WTC11 (cell line): ENCODE measurements at regions not wholly inside any gene's neighbourhood (a gene's known extent, or its start where the extent isn't known, plus 50 kb on each side); places are given as distances from the start of the nearest gene placed in this dataset.

ENCODE experiments used
- ATAC-seq: fragments of 200-7000 bp; cut with Tn5 transposase; 2 replicates; pipeline ENCODE4 v1.10.0; 2021; ENCODE audit warnings: mild to moderate bottlenecking, moderate library complexity
- CTCF ChIA-PET: fragments of 300-600 bp; sonication (Branson Sonifier 250); formaldehyde crosslinking; loops from one replicate; lab custom pipeline; 2021; ENCODE audit warnings: antibody characterized with exemption; lab: Charles Lee
- POLR2A ChIA-PET: fragments of 350-600 bp; sonication (Branson Sonifier 250); formaldehyde crosslinking; loops from one replicate; lab custom pipeline; 2021; ENCODE audit warnings: antibody characterized with exemption; lab: Charles Lee
- DNase-seq: peaks from one replicate; pipeline ENCODE4 v3.0.0; 2021; ENCODE audit warnings: low spot score
- H3K27ac Mint-ChIP-seq: 2 replicates; pipeline ENCODE4 v1.8.0; 2021; ENCODE audit warnings: mixed read lengths
- H3K27me3 Mint-ChIP-seq: 2 replicates; pipeline ENCODE4 v1.8.0; 2021; ENCODE audit warnings: low read depth, mild to moderate bottlenecking, moderate library complexity, mixed read lengths
- H3K36me3 Mint-ChIP-seq: 2 replicates; pipeline ENCODE4 v1.8.0; 2021; ENCODE audit warnings: mixed read lengths
- H3K4me1 Mint-ChIP-seq: 2 replicates; pipeline ENCODE4 v1.8.0; 2022; ENCODE audit warnings: mixed read lengths
- H3K4me3 Mint-ChIP-seq: 2 replicates; pipeline ENCODE4 v1.8.0; 2021; ENCODE audit warnings: mild to moderate bottlenecking, moderate library complexity, mixed read lengths
- H3K9me3 Mint-ChIP-seq: 2 replicates; pipeline ENCODE4 v1.8.0; 2021; ENCODE audit warnings: mixed read lengths
- CBFB ChIP-seq: sonication (generic); formaldehyde crosslinking; IDR thresholded peaks from 2 replicates; pipeline ENCODE4 v1.8.1; 2022; ENCODE audit warnings: mild to moderate bottlenecking, low read depth, missing genetic modification reagents
- ESRRA ChIP-seq: sonication (generic); formaldehyde crosslinking; IDR thresholded peaks from 2 replicates; pipeline ENCODE4 v1.8.1; 2022; ENCODE audit warnings: mild to moderate bottlenecking, missing genetic modification reagents, borderline replicate concordance
- FOXJ3 ChIP-seq: sonication (generic); formaldehyde crosslinking; IDR thresholded peaks from 2 replicates; pipeline ENCODE4 v1.9.0; 2021; ENCODE audit warnings: missing genetic modification reagents, mild to moderate bottlenecking, borderline replicate concordance
- FOXK1 ChIP-seq: sonication (generic); formaldehyde crosslinking; IDR thresholded peaks from 2 replicates; pipeline ENCODE4 v1.8.0; 2022; ENCODE audit warnings: mild to moderate bottlenecking, moderate library complexity, missing genetic modification reagents
- GRHL2 ChIP-seq: fragments of 250-450 bp; sonication (Bioruptor Pico); IDR thresholded peaks from 2 replicates; pipeline ENCODE4 v1.8.0; 2022; ENCODE audit warnings: mild to moderate bottlenecking, moderate library complexity; ENCODE audit not compliant: insufficient replicate concordance, severe bottlenecking
- HMGA2 ChIP-seq: fragments of 250-450 bp; sonication (Bioruptor Pico); IDR thresholded peaks from 2 replicates; pipeline ENCODE4 v1.4.0; 2021; ENCODE audit warnings: mild to moderate bottlenecking, moderate library complexity
- IRF2 ChIP-seq: sonication (generic); formaldehyde crosslinking; IDR thresholded peaks from 2 replicates; pipeline ENCODE4 v1.8.0; 2022; ENCODE audit warnings: low read depth, missing genetic modification reagents, borderline replicate concordance
- JAZF1 ChIP-seq: fragments of 250-450 bp; sonication (Bioruptor Pico); IDR thresholded peaks from 2 replicates; pipeline ENCODE4 v1.9.0; 2021; ENCODE audit warnings: moderate library complexity, mild to moderate bottlenecking, inconsistent platforms
- JUN ChIP-seq: sonication (generic); formaldehyde crosslinking; IDR thresholded peaks from 2 replicates; pipeline ENCODE4 v1.8.0; 2023; ENCODE audit warnings: mild to moderate bottlenecking, missing genetic modification reagents
- MYBL2 ChIP-seq: sonication (generic); formaldehyde crosslinking; IDR thresholded peaks from 2 replicates; pipeline ENCODE4 v1.8.1; 2023; ENCODE audit warnings: mild to moderate bottlenecking, moderate library complexity, missing genetic modification reagents
- NFATC4 ChIP-seq: fragments of 250-450 bp; sonication (Bioruptor Pico); IDR thresholded peaks from 2 replicates; pipeline ENCODE4 v1.9.0; 2021; ENCODE audit warnings: mild to moderate bottlenecking
- NFE2L1 ChIP-seq: sonication (generic); formaldehyde crosslinking; IDR thresholded peaks from 2 replicates; pipeline ENCODE4 v1.8.1; 2023; ENCODE audit warnings: missing genetic modification reagents
- NFYB ChIP-seq: sonication (generic); formaldehyde crosslinking; conservative IDR thresholded peaks from 2 replicates; pipeline ENCODE4 v1.8.0; 2022; ENCODE audit warnings: low read depth, missing genetic modification reagents
- NR3C1 ChIP-seq: sonication (generic); formaldehyde crosslinking; conservative IDR thresholded peaks from 2 replicates; pipeline ENCODE4 v1.8.1; 2023; ENCODE audit warnings: low read depth, mild to moderate bottlenecking, missing genetic modification reagents
- SMAD3 ChIP-seq: sonication (generic); formaldehyde crosslinking; IDR thresholded peaks from 2 replicates; pipeline ENCODE4 v1.8.0; 2022; ENCODE audit warnings: missing genetic modification reagents, mild to moderate bottlenecking, borderline replicate concordance
- SMAD4 ChIP-seq: sonication (generic); formaldehyde crosslinking; IDR thresholded peaks from 2 replicates; pipeline ENCODE4 v1.8.0; 2022; ENCODE audit warnings: mild to moderate bottlenecking, missing genetic modification reagents
- SP1 ChIP-seq: sonication (generic); formaldehyde crosslinking; conservative IDR thresholded peaks from 2 replicates; pipeline ENCODE4 v1.8.1; 2022; ENCODE audit warnings: missing genetic modification reagents
- TEAD1 ChIP-seq: sonication (generic); formaldehyde crosslinking; IDR thresholded peaks from 2 replicates; pipeline ENCODE4 v1.8.0; 2022; ENCODE audit warnings: mild to moderate bottlenecking, missing genetic modification reagents
- ZBTB21 ChIP-seq: sonication (generic); formaldehyde crosslinking; IDR thresholded peaks from 2 replicates; pipeline ENCODE4 v1.8.1; 2023; ENCODE audit warnings: mild to moderate bottlenecking, missing genetic modification reagents, borderline replicate concordance
- ZNF263 ChIP-seq: sonication (generic); formaldehyde crosslinking; IDR thresholded peaks from 2 replicates; pipeline ENCODE4 v1.8.1; 2022; ENCODE audit warnings: low read depth, mild to moderate bottlenecking, moderate library complexity, missing genetic modification reagents
- ZNF416 ChIP-seq: fragments of 250-450 bp; sonication (Bioruptor Pico); IDR thresholded peaks from 2 replicates; pipeline ENCODE4 v1.9.0; 2021; ENCODE audit warnings: mild to moderate bottlenecking, inconsistent platforms
- TF ChIP-seq, protein P1 (sequence below): fragments of 250-450 bp; sonication (Bioruptor Pico); IDR thresholded peaks from 2 replicates; pipeline ENCODE4 v1.9.0; 2021; ENCODE audit warnings: mild to moderate bottlenecking
- TF ChIP-seq, protein P2 (sequence below): fragments of 250-450 bp; sonication (Bioruptor Pico); IDR thresholded peaks from 2 replicates; pipeline ENCODE4 v1.9.0; 2021; ENCODE audit warnings: mild to moderate bottlenecking, borderline replicate concordance
- TF ChIP-seq, protein P3 (sequence below): sonication (generic); formaldehyde crosslinking; IDR thresholded peaks from 2 replicates; pipeline ENCODE4 v1.8.0; 2022; ENCODE audit warnings: mild to moderate bottlenecking, missing genetic modification reagents

DNA sequence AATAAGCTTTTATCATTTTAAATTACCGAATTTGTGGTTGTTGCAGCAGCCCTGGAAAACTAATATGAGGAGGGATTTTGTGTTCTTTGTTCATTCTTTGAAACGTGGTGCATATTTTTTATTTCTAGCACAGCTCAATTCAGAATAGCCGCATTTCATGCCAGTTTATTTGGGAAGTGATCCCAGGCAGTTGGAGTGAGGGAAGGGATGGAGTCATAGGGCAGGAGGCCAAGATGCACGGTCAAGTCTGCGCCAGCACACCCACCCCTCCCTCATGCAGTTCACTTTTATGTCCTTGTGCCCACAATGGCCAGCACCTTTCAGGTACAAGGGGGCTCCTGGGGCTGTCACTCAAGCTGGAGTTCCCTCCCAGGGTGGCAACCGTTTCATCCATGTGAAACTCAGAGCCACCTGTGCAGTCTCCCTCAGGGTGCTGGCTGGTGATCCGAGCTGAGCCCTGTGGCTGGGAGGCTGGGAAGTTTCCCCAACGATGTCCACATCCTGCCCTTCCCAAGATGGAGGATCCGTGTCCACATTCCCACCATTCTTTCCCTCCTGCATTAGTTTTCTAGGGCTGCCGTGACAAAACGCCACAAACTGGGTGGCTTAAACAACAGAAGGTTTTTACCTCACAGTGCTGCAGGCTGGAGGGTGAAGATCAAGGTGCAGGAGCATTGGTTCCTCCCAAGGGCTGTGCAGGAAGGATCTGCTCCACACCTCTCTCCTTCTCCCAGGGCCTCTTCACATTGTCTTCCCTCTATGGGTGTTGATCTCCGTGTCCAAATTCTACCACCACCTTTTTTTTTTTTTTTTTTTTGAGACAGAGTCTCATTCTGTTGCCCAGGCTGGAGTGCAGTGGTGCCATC, 68.5 kb upstream of the ITGA6 start:
- DNase-seq (no peak), ATAC-seq (no peak)
- H3K9me3 Mint-ChIP-seq = peaks cover 10% of the 10 kb centered on the region
- H3K36me3 Mint-ChIP-seq = no peaks in the 10 kb centered on the region
- ChIA-PET POLR2A (no interaction called here), CTCF (no interaction called here)
- TF ChIP-seq NFE2L1 (CRISPR knock-in tag) = no peak
- TF ChIP-seq, protein P1, sequence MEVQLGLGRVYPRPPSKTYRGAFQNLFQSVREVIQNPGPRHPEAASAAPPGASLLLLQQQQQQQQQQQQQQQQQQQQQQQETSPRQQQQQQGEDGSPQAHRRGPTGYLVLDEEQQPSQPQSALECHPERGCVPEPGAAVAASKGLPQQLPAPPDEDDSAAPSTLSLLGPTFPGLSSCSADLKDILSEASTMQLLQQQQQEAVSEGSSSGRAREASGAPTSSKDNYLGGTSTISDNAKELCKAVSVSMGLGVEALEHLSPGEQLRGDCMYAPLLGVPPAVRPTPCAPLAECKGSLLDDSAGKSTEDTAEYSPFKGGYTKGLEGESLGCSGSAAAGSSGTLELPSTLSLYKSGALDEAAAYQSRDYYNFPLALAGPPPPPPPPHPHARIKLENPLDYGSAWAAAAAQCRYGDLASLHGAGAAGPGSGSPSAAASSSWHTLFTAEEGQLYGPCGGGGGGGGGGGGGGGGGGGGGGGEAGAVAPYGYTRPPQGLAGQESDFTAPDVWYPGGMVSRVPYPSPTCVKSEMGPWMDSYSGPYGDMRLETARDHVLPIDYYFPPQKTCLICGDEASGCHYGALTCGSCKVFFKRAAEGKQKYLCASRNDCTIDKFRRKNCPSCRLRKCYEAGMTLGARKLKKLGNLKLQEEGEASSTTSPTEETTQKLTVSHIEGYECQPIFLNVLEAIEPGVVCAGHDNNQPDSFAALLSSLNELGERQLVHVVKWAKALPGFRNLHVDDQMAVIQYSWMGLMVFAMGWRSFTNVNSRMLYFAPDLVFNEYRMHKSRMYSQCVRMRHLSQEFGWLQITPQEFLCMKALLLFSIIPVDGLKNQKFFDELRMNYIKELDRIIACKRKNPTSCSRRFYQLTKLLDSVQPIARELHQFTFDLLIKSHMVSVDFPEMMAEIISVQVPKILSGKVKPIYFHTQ = no peak
- TF ChIP-seq IRF2 (CRISPR knock-in tag) = no peak
- no peak for TF ChIP-seq FOXK1 (CRISPR knock-in tag)
- TF ChIP-seq ESRRA (CRISPR knock-in tag) = no peak
- no peak for TF ChIP-seq MYBL2
- no peak for TF ChIP-seq FOXJ3 (CRISPR knock-in tag)
- TF ChIP-seq CBFB (CRISPR knock-in tag) = no peak
- no peak for TF ChIP-seq ZNF263 (CRISPR knock-in tag)
- no peak for TF ChIP-seq NR3C1
- TF ChIP-seq TEAD1 = no peak
- TF ChIP-seq, all 79 proteins: peak for 0
- no peak overlapping the region for H3K4me3 Mint-ChIP-seq
- no peaks in the 10 kb centered on the region; the same call in 1 of the 2 replicates for H3K27me3 Mint-ChIP-seq
- peaks cover 5% of the 10 kb centered on the region for H3K4me1 Mint-ChIP-seq
- no peak overlapping the region for H3K27ac Mint-ChIP-seq

DNA sequence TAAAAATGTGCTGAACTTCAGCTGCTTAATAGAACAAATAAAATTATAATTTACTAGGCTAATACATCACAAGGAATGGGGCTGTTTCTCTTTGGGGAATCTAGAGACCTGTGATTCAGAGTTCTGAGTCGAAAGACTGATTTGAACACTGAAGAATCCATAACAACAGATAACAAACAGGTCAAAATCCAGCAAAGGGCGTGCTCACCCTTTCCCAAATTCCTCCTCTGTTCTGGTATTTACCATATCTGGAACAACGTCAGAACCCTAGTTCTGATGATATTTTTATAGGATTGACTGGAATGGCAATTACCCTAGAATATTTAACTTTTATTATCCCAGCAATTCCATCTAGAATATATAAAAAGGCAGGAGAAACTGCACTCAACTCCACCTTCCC, 66.0 kb upstream of the ITGA6 start:
- no peak overlapping the region for H3K27ac Mint-ChIP-seq
- H3K9me3 Mint-ChIP-seq = peaks cover 6% of the 10 kb centered on the region
- H3K4me3 Mint-ChIP-seq = no peak overlapping the region
- ATAC-seq (no peak), DNase-seq (no peak)
- ChIA-PET POLR2A (interaction anchor here (0.7 kb wide), 2 partner anchors 34 to 57 kb away, joined by 3 to 8 read pairs; no protein-coding TSS in a partner anchor), CTCF (interaction anchor here (0.7 kb wide), 3 partner anchors 189 to 655 kb away, joined by 3 read pairs; no protein-coding TSS in a partner anchor)
- peaks cover 5% of the 10 kb centered on the region for H3K4me1 Mint-ChIP-seq
- no peaks in the 10 kb centered on the region; the same call in 1 of the 2 replicates for H3K27me3 Mint-ChIP-seq
- H3K36me3 Mint-ChIP-seq = no peaks in the 10 kb centered on the region
- TF ChIP-seq ZBTB21 (CRISPR knock-in tag) (no peak), JUN (CRISPR knock-in tag) (no peak), ZNF416 (CRISPR knock-in tag) (no peak), GRHL2 (CRISPR knock-in tag) (no peak), JAZF1 (CRISPR knock-in tag) (no peak), SMAD3 (no peak), SMAD4 (CRISPR knock-in tag) (no peak), NFYB (CRISPR knock-in tag) (no peak), NFATC4 (CRISPR knock-in tag) (no peak), NFE2L1 (CRISPR knock-in tag) (no peak), SP1 (CRISPR knock-in tag) (no peak), HMGA2 (CRISPR knock-in tag) (no peak), FOXK1 (CRISPR knock-in tag) (no peak)
- TF ChIP-seq, protein P2, sequence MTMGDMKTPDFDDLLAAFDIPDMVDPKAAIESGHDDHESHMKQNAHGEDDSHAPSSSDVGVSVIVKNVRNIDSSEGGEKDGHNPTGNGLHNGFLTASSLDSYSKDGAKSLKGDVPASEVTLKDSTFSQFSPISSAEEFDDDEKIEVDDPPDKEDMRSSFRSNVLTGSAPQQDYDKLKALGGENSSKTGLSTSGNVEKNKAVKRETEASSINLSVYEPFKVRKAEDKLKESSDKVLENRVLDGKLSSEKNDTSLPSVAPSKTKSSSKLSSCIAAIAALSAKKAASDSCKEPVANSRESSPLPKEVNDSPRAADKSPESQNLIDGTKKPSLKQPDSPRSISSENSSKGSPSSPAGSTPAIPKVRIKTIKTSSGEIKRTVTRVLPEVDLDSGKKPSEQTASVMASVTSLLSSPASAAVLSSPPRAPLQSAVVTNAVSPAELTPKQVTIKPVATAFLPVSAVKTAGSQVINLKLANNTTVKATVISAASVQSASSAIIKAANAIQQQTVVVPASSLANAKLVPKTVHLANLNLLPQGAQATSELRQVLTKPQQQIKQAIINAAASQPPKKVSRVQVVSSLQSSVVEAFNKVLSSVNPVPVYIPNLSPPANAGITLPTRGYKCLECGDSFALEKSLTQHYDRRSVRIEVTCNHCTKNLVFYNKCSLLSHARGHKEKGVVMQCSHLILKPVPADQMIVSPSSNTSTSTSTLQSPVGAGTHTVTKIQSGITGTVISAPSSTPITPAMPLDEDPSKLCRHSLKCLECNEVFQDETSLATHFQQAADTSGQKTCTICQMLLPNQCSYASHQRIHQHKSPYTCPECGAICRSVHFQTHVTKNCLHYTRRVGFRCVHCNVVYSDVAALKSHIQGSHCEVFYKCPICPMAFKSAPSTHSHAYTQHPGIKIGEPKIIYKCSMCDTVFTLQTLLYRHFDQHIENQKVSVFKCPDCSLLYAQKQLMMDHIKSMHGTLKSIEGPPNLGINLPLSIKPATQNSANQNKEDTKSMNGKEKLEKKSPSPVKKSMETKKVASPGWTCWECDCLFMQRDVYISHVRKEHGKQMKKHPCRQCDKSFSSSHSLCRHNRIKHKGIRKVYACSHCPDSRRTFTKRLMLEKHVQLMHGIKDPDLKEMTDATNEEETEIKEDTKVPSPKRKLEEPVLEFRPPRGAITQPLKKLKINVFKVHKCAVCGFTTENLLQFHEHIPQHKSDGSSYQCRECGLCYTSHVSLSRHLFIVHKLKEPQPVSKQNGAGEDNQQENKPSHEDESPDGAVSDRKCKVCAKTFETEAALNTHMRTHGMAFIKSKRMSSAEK (CRISPR knock-in tag) = no peak
- TF ChIP-seq, protein P3, sequence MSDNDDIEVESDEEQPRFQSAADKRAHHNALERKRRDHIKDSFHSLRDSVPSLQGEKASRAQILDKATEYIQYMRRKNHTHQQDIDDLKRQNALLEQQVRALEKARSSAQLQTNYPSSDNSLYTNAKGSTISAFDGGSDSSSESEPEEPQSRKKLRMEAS (CRISPR knock-in tag) = no peak
